A673 (cell line): ENCODE measurements at regions not wholly inside any gene's neighbourhood (a gene's known extent, or its start where the extent isn't known, plus 50 kb on each side); places are given as distances from the start of the nearest gene placed in this dataset.

Experiments used
- EZH2 ChIP-seq: fragments of 200-600 bp; sonication (generic); IDR thresholded peaks from 2 replicates; pipeline ENCODE4 v1.6.1; 2017; ENCODE audit warnings: borderline replicate concordance, low read depth, mild to moderate bottlenecking, mixed read lengths, antibody characterized with exemption, low read length; ENCODE audit not compliant: poor library complexity, severe bottlenecking
- TF ChIP-seq, protein P1 (sequence below): fragments of 300-800, 200-600 bp; sonication (generic); conservative IDR thresholded peaks from 2 replicates; pipeline ENCODE4 v1.5.1; 2017; ENCODE audit warnings: low read depth, mild to moderate bottlenecking, antibody characterized with exemption, low read length, moderate library complexity, mixed read lengths

GRCh38 chr6:27809067-27809938, 102.9 kb downstream of the OR2B2 start:
- TF ChIP-seq, protein P1, sequence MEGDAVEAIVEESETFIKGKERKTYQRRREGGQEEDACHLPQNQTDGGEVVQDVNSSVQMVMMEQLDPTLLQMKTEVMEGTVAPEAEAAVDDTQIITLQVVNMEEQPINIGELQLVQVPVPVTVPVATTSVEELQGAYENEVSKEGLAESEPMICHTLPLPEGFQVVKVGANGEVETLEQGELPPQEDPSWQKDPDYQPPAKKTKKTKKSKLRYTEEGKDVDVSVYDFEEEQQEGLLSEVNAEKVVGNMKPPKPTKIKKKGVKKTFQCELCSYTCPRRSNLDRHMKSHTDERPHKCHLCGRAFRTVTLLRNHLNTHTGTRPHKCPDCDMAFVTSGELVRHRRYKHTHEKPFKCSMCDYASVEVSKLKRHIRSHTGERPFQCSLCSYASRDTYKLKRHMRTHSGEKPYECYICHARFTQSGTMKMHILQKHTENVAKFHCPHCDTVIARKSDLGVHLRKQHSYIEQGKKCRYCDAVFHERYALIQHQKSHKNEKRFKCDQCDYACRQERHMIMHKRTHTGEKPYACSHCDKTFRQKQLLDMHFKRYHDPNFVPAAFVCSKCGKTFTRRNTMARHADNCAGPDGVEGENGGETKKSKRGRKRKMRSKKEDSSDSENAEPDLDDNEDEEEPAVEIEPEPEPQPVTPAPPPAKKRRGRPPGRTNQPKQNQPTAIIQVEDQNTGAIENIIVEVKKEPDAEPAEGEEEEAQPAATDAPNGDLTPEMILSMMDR, result no peak
- TF ChIP-seq EZH2, result no peak
